H9 (cell line): ENCODE measurements at regions not wholly inside any gene's neighbourhood (a gene's known extent, or its start where the extent isn't known, plus 50 kb on each side); places are given as distances from the start of the nearest gene placed in this dataset.

Experiments used
- DNase-seq: peaks from one replicate; pipeline ENCODE4 v3.0.0-alpha.2; 2017
- H2AFZ ChIP-seq: one replicate; pipeline ENCODE4 v1.6.1; 2013; ENCODE audit warnings: mild to moderate bottlenecking, low read length, control low read depth, moderate library complexity
- H2AK5ac ChIP-seq: 2 replicates; pipeline ENCODE4 v1.6.1; 2013; ENCODE audit warnings: low read length, control low read depth, mixed read lengths; ENCODE audit not compliant: insufficient read length
- H2BK120ac ChIP-seq: one replicate; pipeline ENCODE4 v1.6.1; 2013; ENCODE audit warnings: low read depth, mild to moderate bottlenecking, low read length, control low read depth, inconsistent platforms; ENCODE audit not compliant: poor library complexity, severe bottlenecking
- H2BK12ac ChIP-seq: 2 replicates; pipeline ENCODE4 v1.6.1; 2013; ENCODE audit warnings: low read length, control low read depth, mixed read lengths, low read depth; ENCODE audit not compliant: insufficient read length
- H2BK15ac ChIP-seq: 2 replicates; pipeline ENCODE4 v1.6.1; 2013; ENCODE audit warnings: low read depth, low read length, control low read depth
- H2BK20ac ChIP-seq: one replicate; pipeline ENCODE4 v1.6.1; 2013; ENCODE audit warnings: low read depth, mild to moderate bottlenecking, low read length, control low read depth, inconsistent platforms; ENCODE audit not compliant: poor library complexity, severe bottlenecking
- H2BK5ac ChIP-seq: 2 replicates; pipeline ENCODE4 v1.6.1; 2013; ENCODE audit warnings: low read length, control low read depth, mixed read lengths; ENCODE audit not compliant: insufficient read length
- H3K14ac ChIP-seq: 2 replicates; pipeline ENCODE4 v1.6.1; 2013; ENCODE audit warnings: low read length, control low read depth; ENCODE audit not compliant: insufficient read depth
- H3K18ac ChIP-seq: 2 replicates; pipeline ENCODE4 v1.6.1; 2013; ENCODE audit warnings: low read depth, mild to moderate bottlenecking, mixed read lengths, low read length, control low read depth; ENCODE audit not compliant: insufficient read length
- H3K23ac ChIP-seq: 2 replicates; pipeline ENCODE4 v1.6.1; 2013; ENCODE audit warnings: low read length, control low read depth, mixed read lengths, low read depth; ENCODE audit not compliant: insufficient read length
- H3K23me2 ChIP-seq: 2 replicates; pipeline ENCODE4 v1.6.1; 2013; ENCODE audit warnings: low read depth, mild to moderate bottlenecking, mixed read lengths, low read length, control low read depth; ENCODE audit not compliant: insufficient read length, poor library complexity, severe bottlenecking
- H3K27ac ChIP-seq: 2 replicates; pipeline ENCODE4 v1.5.1; 2013; ENCODE audit warnings: low read length, control low read depth, mixed read lengths, low read depth; ENCODE audit not compliant: insufficient read length
- H3K27me3 ChIP-seq: 2 replicates; pipeline ENCODE4 v1.6.1; 2013; ENCODE audit warnings: low read length, control low read depth, inconsistent platforms; ENCODE audit not compliant: insufficient read depth
- H3K4ac ChIP-seq: 2 replicates; pipeline ENCODE4 v1.6.1; 2013; ENCODE audit warnings: low read depth, mild to moderate bottlenecking, control low read depth, inconsistent platforms, low read length, moderate library complexity
- H3K4me1 ChIP-seq: 2 replicates; pipeline ENCODE4 v1.6.1; 2013; ENCODE audit warnings: low read length, control low read depth, inconsistent platforms; ENCODE audit not compliant: insufficient read depth
- H3K4me2 ChIP-seq: 2 replicates; pipeline ENCODE4 v1.6.1; 2013; ENCODE audit warnings: low read length, control low read depth, mixed read lengths; ENCODE audit not compliant: insufficient read length, insufficient read depth
- H3K56ac ChIP-seq: 2 replicates; pipeline ENCODE4 v1.6.1; 2013; ENCODE audit warnings: low read depth, mild to moderate bottlenecking, mixed read lengths, low read length, control low read depth; ENCODE audit not compliant: insufficient read length
- H3K79me1 ChIP-seq: 2 replicates; pipeline ENCODE4 v1.6.1; 2013; ENCODE audit warnings: low read depth, mild to moderate bottlenecking, moderate library complexity, low read length, control low read depth, inconsistent platforms; ENCODE audit not compliant: insufficient read depth, poor library complexity, severe bottlenecking
- H3K79me2 ChIP-seq: 2 replicates; pipeline ENCODE4 v1.6.1; 2013; ENCODE audit warnings: low read length, control low read depth, inconsistent platforms; ENCODE audit not compliant: insufficient read depth
- H3K9ac ChIP-seq: 2 replicates; pipeline ENCODE4 v1.6.1; 2013; ENCODE audit warnings: low read length, control low read depth, mixed read lengths; ENCODE audit not compliant: insufficient read length; ENCODE audit errors: extremely low read depth
- H3K9me3 ChIP-seq: one replicate; pipeline ENCODE4 v1.6.1; 2013; ENCODE audit warnings: low read depth, low read length, inconsistent platforms; ENCODE audit not compliant: control insufficient read depth
- H3T11ph ChIP-seq: one replicate; pipeline ENCODE4 v1.6.1; 2013; ENCODE audit warnings: mild to moderate bottlenecking, low read length, control low read depth, inconsistent platforms
- H4K20me1 ChIP-seq: one replicate; pipeline ENCODE4 v1.6.1; 2013; ENCODE audit not compliant: control insufficient read depth, insufficient read length, insufficient read depth
- H4K5ac ChIP-seq: 2 replicates; pipeline ENCODE4 v1.6.1; 2013; ENCODE audit warnings: low read depth, mild to moderate bottlenecking, mixed read lengths, low read length, control low read depth; ENCODE audit not compliant: insufficient read length
- H4K8ac ChIP-seq: replicated peaks from 2 replicates; pipeline ENCODE4 v1.6.1; 2013; ENCODE audit warnings: low read length, control low read depth, mixed read lengths, low read depth; ENCODE audit not compliant: insufficient read length
- H4K91ac ChIP-seq: 2 replicates; pipeline ENCODE4 v1.6.1; 2013; ENCODE audit warnings: low read depth, mild to moderate bottlenecking, moderate library complexity, mixed read lengths, low read length, control low read depth; ENCODE audit not compliant: insufficient read length
- H3K27ac Mint-ChIP-seq, 3 experiments: 2 replicates in 2 of 3; 3 replicates in 1 of 3; pipeline ENCODE4 v1.8.0; 2020 to 2021; ENCODE audit warnings: mixed read lengths in 3 of 3, mild to moderate bottlenecking in 1 of 3, moderate library complexity in 1 of 3
- H3K27me3 Mint-ChIP-seq: 2 replicates; pipeline ENCODE4 v1.8.0; 2021; ENCODE audit warnings: low read depth, mild to moderate bottlenecking, moderate library complexity, mixed read lengths
- H3K36me3 Mint-ChIP-seq, 3 experiments: 2 replicates in 2 of 3; 3 replicates in 1 of 3; pipeline ENCODE4 v1.8.0; 2020 to 2021; ENCODE audit warnings: low read depth in 3 of 3, mixed read lengths in 3 of 3; ENCODE audit not compliant: insufficient read depth in 1 of 3
- H3K4me1 Mint-ChIP-seq, 2 experiments: 2 replicates each; pipeline ENCODE4 v1.8.0; 2020; ENCODE audit warnings: mixed read lengths in 2 of 2
- H3K4me3 Mint-ChIP-seq, 2 experiments: 2 replicates in 1 of 2; 3 replicates in 1 of 2; pipeline ENCODE4 v1.8.0; 2020 to 2021; ENCODE audit warnings: mild to moderate bottlenecking in 2 of 2, mixed read lengths in 2 of 2, moderate library complexity in 1 of 2
- H3K9me3 Mint-ChIP-seq, 2 experiments: 2 replicates in 1 of 2; 3 replicates in 1 of 2; pipeline ENCODE4 v1.8.0; 2020; ENCODE audit warnings: mild to moderate bottlenecking in 2 of 2, mixed read lengths in 2 of 2, moderate library complexity in 1 of 2
- CTCF ChIP-seq: fragments of 200-600 bp; sonication (generic); conservative IDR thresholded peaks from 3 replicates; pipeline ENCODE4 v1.8.0; 2021; ENCODE audit warnings: antibody characterized with exemption, mild to moderate bottlenecking
- WGBS: extraction: QIAGEN DNeasy Blood & Tissue Kit; methylation state at CpG from one replicate; pipeline ENCODE4 v1.1.7; 2013; ENCODE audit warnings: missing lambda C conversion rate, low lambda C conversion rate, mixed read lengths; ENCODE audit not compliant: insufficient read length; ENCODE audit errors: extremely low coverage; 5-methylcytosine and 5-hydroxymethylcytosine counted together

DNA sequence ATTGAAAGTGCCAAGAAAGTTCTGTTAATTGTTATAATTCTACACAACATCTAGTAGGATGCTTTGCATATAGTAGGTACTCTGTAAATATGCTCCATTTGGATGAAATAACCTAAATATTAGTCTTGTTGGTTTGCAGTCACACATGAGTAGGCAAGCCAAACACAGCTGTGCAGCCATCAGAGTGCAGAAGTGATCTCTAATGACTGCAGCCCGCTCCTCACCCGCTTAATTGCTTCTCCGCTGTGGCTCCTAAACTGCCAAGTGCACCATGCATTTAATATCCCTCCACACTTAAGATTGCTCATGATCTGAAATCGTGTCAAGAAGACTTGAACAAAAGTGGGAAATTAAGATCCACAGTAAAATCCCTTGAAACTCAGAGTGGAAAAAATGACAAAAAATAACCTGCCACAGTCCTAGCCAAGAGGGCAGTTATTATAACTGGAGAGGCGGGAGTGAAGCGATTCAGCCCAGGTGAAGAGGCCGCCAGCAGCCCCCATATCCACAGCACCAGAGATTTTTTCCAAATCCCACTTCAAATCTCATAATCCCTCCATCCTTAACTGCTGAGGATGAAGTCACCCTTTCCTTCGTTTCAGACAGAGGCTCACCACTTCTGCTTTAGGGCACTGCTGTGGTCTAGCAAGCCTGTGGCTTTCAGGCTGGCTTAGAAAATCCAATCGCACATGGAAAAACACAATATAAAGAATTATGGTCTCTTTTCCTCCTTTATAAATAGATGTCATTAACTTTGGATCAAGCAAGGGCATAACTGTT, 69.5 kb downstream of the TMEM30B start:
- H2BK15ac ChIP-seq: no peak overlapping the region
- H2BK12ac ChIP-seq: no peak overlapping the region
- H3K79me1 ChIP-seq: no peaks in the 10 kb centered on the region
- H3K4me1 ChIP-seq: no peaks in the 10 kb centered on the region
- H3K56ac ChIP-seq: no peak overlapping the region
- H2BK20ac ChIP-seq: no peak overlapping the region
- H3K14ac ChIP-seq: no peak overlapping the region
- no peaks in the 10 kb centered on the region for H3K36me3 Mint-ChIP-seq
- H2AK5ac ChIP-seq: no peak overlapping the region
- H4K20me1 ChIP-seq: no peaks in the 10 kb centered on the region
- H3K79me2 ChIP-seq: no peaks in the 10 kb centered on the region
- H3K27me3 Mint-ChIP-seq: peaks cover 3% of the 10 kb centered on the region; the same call in 1 of the 2 replicates
- H3K4me3 Mint-ChIP-seq: no peak overlapping the region
- no peaks in the 10 kb centered on the region for H3K27me3 ChIP-seq
- no peak overlapping the region for H3K27ac Mint-ChIP-seq
- no peak overlapping the region for H4K5ac ChIP-seq
- no peak overlapping the region for H4K8ac ChIP-seq
- H3K23ac ChIP-seq: no peak overlapping the region
- no peaks in the 10 kb centered on the region for H3K9me3 ChIP-seq
- TF ChIP-seq CTCF: no peak
- no peak overlapping the region for H2BK5ac ChIP-seq
- no peak overlapping the region for H2AFZ ChIP-seq
- no peak overlapping the region for H4K91ac ChIP-seq
- no peak overlapping the region for H3K4me2 ChIP-seq
- no peak overlapping the region for H3K9ac ChIP-seq
- WGBS: no CpG with 5 or more reads among the region's 9 CpGs
- H3K18ac ChIP-seq: no peak overlapping the region
- no peak overlapping the region for H3T11ph ChIP-seq
- H3K27ac ChIP-seq: no peak overlapping the region
- no peak overlapping the region for H3K4ac ChIP-seq
- no peak overlapping the region for H2BK120ac ChIP-seq
- H3K4me1 Mint-ChIP-seq: peaks cover 4% of the 10 kb centered on the region in 2 experiments
- DNase-seq: no peak
- H3K9me3 Mint-ChIP-seq: no peaks in the 10 kb centered on the region
- no peaks in the 10 kb centered on the region for H3K23me2 ChIP-seq
